ENCODE measurements at regions not wholly inside any gene's neighbourhood (a gene's known extent, or its start where the extent isn't known, plus 50 kb on each side); places are given as distances from the start of the nearest gene placed in this dataset.

- DNase-seq (ENCODE audit: low spot score), result no peak
These were observed 149.8 kb upstream of the AKIRIN2 start for GRCh38 chr6:87851674-87852299.

DNA sequence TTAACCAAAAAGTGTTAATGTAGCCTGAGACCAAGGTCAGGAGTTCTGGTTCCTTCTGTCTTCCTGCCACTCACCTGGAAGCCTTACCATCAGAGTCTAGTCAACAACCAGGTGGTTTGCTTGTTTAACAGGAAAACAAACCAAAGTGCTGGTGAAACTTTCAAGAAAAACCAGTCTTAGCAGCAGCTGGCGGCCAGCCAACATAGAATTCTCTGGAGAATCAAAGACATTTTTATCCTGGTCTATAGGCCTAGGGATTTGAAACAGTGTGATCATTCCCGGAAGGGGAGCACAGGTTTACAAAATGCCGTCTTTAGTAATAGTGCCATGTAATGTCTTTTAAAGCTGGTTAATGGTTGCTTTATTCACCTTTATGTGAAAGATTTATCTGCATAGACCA, 146.6 kb upstream of the AKIRIN2 start:
- DNase-seq (ENCODE audit: low spot score), result no peak

DNA sequence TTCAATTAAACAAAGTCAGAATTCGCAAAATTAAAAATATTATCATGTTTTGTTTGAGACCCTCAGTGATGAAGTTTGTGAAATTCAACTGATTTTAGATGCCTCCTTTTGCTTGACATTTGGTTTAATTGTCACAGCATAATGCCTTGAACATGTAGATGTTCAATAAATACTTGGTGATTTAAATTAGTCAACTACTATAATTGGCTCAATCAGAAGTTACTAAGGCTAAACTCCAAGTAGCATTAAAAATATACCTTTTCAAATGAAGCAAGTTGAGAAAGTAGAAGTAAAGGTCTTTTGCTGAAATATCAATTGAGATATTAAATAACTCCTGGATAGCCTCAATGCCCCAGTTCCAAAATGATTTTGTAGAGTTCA, 145.8 kb upstream of the AKIRIN2 start:
- no peak for DNase-seq (ENCODE audit: low spot score)

DNA sequence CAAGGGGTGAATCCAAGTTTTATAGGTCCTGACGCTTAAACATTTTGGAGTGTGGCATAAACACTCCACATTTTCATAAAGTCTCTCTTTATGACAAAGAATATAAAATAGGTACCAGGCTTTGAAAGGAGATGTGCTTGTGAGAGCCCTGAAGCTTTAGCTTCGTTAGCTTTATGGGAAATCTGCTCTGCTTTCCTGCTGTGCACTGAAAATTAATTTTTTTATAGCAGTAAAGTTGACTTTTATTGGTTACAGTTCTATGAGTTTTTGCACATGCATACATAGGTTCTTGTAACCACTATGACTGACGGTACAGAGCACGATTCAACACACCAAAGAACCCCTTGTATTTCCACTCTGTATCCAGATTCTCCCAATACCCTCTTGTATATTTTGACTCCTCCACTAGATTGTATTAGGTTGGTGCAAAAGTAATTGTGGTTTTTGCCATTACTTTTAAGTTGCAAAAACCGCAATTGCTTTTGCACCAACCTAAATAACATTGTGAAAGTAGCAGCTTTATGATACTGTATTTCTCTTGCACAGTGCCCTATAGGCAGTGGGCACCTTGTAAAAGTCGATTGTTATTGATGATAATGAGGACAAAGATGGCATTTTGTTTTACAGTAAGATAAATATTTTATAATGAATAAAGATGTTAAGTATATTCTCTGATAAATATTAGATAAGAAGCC, 145.2 kb upstream of the AKIRIN2 start:
- DNase-seq (ENCODE audit: low spot score), result no peak

GRCh38 chr6:87846434-87846833, 144.4 kb upstream of the AKIRIN2 start:
- DNase-seq (ENCODE audit: low spot score), result no peak

- DNase-seq (ENCODE audit: low spot score), result no peak
These were observed 138.3 kb upstream of the AKIRIN2 start for GRCh38 chr6:87840324-87840723.

- no peak for DNase-seq (ENCODE audit: low spot score)
These were observed 135.8 kb upstream of the AKIRIN2 start for GRCh38 chr6:87837876-87838275.

DNA sequence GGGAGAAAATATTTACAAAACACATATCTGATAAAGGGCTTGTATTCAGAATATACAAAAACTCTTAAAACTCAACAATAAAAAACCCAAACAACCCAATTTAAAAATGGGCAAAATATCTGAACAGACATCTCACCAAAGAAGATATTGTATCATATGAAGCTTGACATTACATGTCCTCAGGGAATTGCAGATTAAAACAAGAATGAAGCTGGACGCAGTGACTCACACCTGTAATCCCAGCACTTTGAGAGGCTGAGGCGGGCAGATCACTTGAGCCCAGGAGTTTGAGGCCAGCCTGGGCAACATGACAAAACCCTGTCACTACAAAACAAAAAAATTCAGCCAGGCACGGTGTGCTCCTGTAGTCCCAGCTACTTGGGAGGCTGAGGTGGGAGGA, 135.4 kb upstream of the AKIRIN2 start:
- DNase-seq (ENCODE audit: low spot score), result no peak

DNA sequence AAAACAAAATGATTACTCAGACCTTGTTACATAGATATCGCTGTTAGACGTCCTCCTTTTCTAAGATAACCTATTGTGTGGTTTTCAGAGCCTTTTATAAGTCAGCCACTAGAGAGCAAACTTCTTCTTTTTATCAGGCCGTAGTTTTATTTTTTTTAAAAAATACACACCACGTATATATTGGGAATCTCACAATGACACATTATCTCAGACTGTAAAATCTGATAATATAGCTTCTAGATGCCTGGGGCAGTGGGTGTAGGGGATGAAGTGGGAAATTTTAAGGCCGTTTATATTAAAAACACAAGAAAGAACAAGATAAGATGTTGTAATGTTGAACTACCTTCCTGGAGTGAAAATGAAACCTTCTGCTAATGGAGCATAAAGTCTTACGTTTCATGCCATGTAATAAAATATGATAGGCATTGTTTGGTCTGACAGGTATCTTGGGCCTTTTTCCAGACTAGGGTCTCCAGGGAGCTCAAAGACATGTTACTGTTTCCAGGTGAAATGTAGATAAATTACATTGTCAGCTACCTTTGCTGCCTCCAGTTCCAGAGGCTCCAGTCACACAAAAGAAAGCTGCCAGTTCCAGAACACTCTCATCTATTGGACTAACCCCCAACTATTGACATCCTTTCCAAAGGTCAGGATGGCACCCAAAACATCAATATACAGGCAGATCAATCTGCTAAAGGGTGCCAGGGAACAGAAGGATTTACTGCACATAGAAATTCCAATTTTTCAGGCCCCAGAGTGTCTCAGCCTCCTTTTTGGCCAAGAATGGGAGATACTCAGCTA, 130.2 kb upstream of the AKIRIN2 start:
- peak; percentile 39 for DNase-seq (ENCODE audit: low spot score)

DNA sequence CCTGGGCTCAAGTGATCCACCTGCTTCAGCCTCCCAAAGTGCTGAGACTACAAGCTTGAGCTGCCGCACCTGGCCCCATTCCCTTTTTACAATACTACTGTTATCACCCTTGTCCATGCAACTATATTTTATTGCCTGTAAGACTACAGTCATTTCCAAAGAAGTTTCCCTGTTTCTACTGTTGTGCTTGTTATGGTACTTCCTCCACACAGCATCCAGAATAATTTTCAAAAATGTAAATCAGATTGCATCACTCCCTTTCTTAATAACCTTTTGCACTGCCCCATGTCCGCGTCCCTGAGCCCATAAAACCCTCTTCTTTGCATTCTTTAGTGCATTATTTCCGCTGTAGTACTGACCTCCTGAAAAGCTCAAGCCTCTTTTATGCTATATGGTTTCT, 128.9 kb upstream of the AKIRIN2 start:
- DNase-seq (ENCODE audit: low spot score), result no peak

GRCh38 chr6:87829622-87830121, 127.6 kb upstream of the AKIRIN2 start:
- DNase-seq (ENCODE audit: low spot score), result no peak

GRCh38 chr6:87828044-87828443, 126.0 kb upstream of the AKIRIN2 start:
- no peak for DNase-seq (ENCODE audit: low spot score)

DNA sequence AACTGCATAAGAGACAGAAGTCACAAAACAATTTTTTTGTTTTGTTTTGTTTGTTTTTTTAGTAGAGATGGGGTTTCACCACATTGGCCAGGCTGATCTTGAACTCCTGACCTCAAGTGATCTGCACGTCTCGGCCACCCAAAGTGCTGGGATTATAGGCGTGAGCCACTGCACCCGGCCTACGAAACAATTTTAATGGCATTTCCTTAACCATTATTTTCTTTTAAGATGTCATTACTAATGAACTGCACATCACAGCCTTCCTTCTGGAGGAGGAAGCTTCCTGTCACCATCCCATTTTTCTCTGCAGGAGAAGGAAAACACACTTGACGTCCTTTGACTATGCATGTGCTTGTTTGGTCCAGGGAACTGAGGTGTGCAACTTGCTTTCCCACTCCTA, 125.3 kb upstream of the AKIRIN2 start:
- no peak for DNase-seq (ENCODE audit: low spot score)

DNA sequence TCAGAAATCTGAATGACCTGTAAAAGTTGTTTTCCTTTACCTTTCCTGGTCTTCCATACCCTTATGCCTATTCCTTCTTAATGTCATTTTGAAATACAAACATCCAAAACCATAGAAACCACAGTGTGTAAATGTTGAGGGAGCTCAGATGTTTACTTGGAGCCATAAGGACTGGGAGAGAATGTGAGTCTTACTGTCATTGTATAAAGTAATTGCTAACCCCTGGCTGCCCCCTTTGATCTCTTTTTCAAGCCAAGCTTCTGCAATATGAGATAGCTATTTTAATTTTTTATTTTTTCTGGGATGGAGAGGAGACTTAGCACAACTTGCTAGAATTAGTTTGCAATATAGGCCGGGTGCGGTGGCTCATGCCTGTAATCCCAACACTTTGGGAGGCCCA, 124.4 kb upstream of the AKIRIN2 start:
- DNase-seq (ENCODE audit: low spot score), result no peak

GRCh38 chr6:87825821-87826221, 123.8 kb upstream of the AKIRIN2 start:
- no peak for DNase-seq (ENCODE audit: low spot score)

DNA sequence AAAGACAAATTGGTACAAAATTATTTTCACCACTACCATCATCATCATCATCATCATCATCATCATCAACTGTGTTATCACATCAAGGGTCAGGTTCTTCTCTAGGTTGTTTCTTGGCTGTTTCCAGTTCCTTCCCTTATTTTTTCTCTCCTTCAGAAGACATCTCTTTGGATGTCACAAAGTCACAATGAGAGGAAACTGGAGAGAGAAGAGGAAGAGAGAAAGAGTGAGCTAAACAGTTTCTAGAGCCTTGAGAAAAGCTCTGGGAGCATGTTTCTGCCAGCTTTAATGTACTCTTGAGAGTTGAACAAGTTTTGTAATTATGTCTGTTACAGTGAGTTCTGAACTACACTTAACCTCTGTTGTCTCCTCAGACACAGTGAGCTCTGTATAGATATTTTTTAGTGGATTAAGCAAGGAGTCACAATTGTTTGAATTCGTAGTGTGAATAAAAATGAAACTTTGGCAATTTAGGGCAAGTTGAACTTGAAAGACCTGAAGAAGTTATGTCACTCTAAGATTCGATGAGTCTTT, 123.0 kb upstream of the AKIRIN2 start:
- no peak for DNase-seq (ENCODE audit: low spot score)

- no peak for DNase-seq (ENCODE audit: low spot score)
These were observed 120.0 kb upstream of the AKIRIN2 start for GRCh38 chr6:87822011-87822410.

DNA sequence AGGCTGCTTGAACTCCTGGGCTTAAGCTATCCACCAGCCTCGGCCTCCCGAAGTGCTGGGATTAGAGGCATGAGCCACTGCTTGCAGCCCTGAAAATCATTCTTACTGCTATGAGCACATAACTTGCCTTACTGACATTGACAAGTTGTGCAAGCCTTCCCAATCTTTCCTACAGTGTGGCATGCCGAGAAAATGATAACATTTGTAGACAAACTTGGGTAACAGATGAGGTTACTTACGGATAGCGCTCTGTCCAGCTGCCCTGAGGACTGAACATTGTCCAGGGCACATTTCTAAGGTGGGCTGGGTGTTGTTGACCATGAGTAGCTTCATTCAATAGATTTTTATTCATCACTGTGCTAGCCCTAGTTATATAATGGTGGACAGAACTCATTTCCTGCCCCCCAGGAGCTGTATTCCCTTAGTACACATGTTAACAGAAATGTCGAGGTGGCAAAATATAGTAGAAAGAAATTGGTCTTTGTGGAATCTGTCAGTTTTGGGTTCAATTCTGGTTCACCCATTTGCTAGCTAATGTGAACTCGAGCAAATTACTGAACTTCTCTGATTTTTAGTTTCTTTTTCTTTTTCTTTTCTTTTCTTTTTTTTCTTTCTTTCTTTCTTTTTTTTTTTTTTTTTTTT, 118.4 kb upstream of the AKIRIN2 start:
- no peak for DNase-seq (ENCODE audit: low spot score)

- DNase-seq (ENCODE audit: low spot score), result no peak
These were observed 115.2 kb upstream of the AKIRIN2 start for GRCh38 chr6:87817183-87817582.

DNA sequence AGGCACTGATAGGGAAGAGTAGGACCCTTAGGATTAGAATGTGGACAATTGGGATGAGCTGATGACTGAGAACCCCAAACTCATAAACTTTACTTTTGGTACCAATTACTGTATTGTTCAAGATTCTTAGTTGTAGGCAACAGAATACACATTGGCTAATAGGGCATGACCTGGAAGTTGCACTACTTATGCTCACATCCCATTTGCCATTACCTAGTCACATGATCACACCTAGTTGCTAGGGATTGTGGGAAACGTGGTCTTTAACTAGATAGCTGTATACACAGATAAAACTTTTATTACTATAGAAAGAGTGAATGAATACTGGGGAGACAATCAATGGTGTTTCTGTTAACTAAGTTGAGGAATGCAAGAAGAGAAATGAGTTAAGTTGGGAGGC, 113.4 kb upstream of the AKIRIN2 start:
- DNase-seq (ENCODE audit: low spot score), result no peak

DNA sequence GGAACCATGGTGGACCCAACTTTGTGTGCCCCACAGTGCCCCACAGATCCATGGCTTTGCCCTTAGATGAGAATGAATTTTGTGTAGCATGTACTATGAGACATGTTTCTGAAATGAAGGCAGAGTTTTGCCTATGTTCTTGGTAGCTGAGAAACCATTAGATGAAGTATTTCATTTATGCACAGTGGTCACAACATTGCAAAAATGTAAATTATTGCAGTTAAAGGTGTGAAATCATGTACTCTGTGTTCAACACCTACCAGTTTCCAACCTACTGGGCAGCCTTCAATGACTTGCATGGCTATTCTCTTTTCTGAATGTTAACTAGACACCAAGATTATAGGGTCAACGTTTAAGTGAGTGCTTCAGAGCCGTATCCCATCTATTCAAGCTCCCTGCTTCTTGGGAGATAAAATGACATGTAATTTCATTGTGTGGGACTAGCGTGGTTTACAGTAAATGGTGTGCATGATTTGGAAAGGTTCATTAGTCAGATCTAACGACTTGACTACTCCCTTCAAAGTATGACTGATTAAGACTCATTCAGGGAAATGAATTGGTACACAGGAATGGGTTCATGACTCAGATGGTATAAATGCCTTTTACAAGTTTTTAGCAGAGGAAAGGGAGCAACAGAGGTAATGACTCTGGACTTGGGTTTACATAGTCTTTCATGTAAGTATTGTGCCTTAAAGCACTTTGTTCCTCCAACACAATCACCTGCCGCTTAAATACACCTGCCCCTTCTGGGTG, 106.1 kb upstream of the AKIRIN2 start:
- no peak for DNase-seq (ENCODE audit: low spot score)

GRCh38 chr6:87807475-87807874, 105.4 kb upstream of the AKIRIN2 start:
- no peak for DNase-seq (ENCODE audit: low spot score)
